ENCODE measurements at regions not wholly inside any gene's neighbourhood (a gene's known extent, or its start where the extent isn't known, plus 50 kb on each side); places are given as distances from the start of the nearest gene placed in this dataset.
A peak's percentile ranks its signal among the peaks of the same experiment; 100 is the strongest.

DNA sequence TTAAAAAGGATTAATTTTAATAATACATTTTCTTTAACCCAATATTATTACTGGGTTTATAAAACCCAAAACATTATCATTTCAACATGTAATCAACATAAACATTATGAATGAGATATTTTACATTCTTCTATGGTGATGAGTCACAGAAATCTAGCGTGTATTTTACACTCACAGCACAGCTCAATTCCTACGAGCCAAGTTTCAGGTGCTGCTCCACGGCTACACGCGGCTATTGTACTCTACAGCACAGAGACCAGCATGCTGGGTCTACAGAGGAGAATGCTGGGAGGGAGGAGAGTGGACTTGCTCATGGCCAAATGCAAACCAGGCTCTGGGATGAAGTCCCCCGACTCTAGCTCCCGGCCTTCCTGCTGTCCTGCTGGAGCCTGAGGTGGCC, 72.0 kb upstream of the LMO1 start:
- dilution Hi-C loops (cut with MboI; ENCODE audit: extremely low pct_ligation_motif_present, low sequenced_read_pairs) (no loop called here), intact Hi-C loops (cut with micrococcal nuclease) (no loop called here)
- POLR2A ChIA-PET, result no interaction called here
- H3K27ac ChIP-seq (ENCODE audit: insufficient read depth, low read depth, low read length), result no peak overlapping the region
- H3K9me3 ChIP-seq (replicated peaks; ENCODE audit: control insufficient read depth, insufficient read depth, low read length), result no peaks in the 10 kb centered on the region
- no peak overlapping the region for H3K4me3 ChIP-seq (replicated peaks in 1 of 3; ENCODE audit: insufficient read depth in 1 of 3, low read depth in 1 of 3, low read length in 3 of 3)
- no peaks in the 10 kb centered on the region for H3K36me3 ChIP-seq (ENCODE audit: control insufficient read depth in 2 of 2, extremely low read depth in 1 of 2, insufficient read depth in 2 of 2, low read length in 2 of 2)
- H3K27me3 ChIP-seq (ENCODE audit: control insufficient read depth in 2 of 2, insufficient read depth in 2 of 2, low read length in 2 of 2), result no peaks in the 10 kb centered on the region
- no peak overlapping the region for H3K4me2 ChIP-seq (ENCODE audit: insufficient read depth, low read length)
- H3K79me2 ChIP-seq (ENCODE audit: control insufficient read depth, insufficient read depth, low read length), result no peaks in the 10 kb centered on the region
- TF ChIP-seq, protein P1, sequence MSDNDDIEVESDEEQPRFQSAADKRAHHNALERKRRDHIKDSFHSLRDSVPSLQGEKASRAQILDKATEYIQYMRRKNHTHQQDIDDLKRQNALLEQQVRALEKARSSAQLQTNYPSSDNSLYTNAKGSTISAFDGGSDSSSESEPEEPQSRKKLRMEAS (IDR thresholded peaks at IDR 0.05; ENCODE audit: insufficient read depth, insufficient read length), result no peak
- TF ChIP-seq FOS (IDR thresholded peaks at IDR 0.05; ENCODE audit: borderline replicate concordance, insufficient read depth, low read length), result no peak
- no peak for TF ChIP-seq EZH2 (IDR thresholded peaks at IDR 0.05; ENCODE audit: borderline replicate concordance, low read depth, low read length, severe bottlenecking)
- TF ChIP-seq POLR2A (IDR thresholded peaks at IDR 0.05; ENCODE audit: low read depth, low read length), result no peak
- peak; percentile 6 for TF ChIP-seq JUN (IDR thresholded peaks at IDR 0.05; ENCODE audit: borderline replicate concordance, insufficient read depth, insufficient read length, low read depth)
- TF ChIP-seq POLR2AphosphoS5 (IDR thresholded peaks at IDR 0.05; ENCODE audit: insufficient read depth, low read depth, low read length), result no peak
- TF ChIP-seq MYC (IDR thresholded peaks at IDR 0.05; ENCODE audit: low read depth, low read length), result no peak
- BruUV-seq (replicated peaks), result no TSS peak
- H3K9me1 ChIP-seq (replicated peaks; ENCODE audit: control insufficient read depth, extremely low read depth, insufficient read depth, low read length), result no peaks in the 10 kb centered on the region
- DNase-seq (ENCODE audit: low read depth, low spot score), result no peak
- no peak overlapping the region for H3K9ac ChIP-seq (replicated peaks; ENCODE audit: extremely low read depth, insufficient read depth, low read length)
- CTCF ChIA-PET, result interaction anchor here (1.5 kb wide), 1 partner anchor 11 kb away, joined by 3 read pairs; no protein-coding TSS in a partner anchor
- no peaks in the 10 kb centered on the region for H3K4me1 ChIP-seq (ENCODE audit: control insufficient read depth, extremely low read depth, insufficient read depth, low read length)
- no peak for FAIRE-seq
- H4K20me1 ChIP-seq (replicated peaks; ENCODE audit: control insufficient read depth, extremely low read depth, insufficient read depth, low read length), result no peaks in the 10 kb centered on the region
- no peak overlapping the region for H2AFZ ChIP-seq (ENCODE audit: low read depth, low read length)

DNA sequence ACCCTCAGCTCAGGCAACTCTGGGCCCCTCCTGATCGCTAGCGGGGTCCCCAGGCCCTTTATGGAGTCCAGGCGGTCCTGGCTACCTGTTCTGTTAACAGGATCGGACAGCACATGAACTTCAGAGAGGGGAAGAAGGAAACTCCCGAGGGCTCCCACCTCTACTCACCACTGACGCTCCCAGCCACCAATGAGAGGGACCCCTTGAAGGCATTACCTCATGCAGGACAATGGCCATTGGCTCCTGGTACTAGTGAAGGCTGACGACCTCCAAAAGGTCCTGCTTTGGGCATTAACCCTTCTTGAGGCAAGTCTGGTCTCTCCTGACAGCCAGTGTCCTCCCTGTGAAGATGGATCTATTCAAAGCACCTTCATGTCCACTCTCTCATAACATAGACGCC, 71.5 kb upstream of the LMO1 start:
- POLR2A ChIA-PET, result no interaction called here
- dilution Hi-C loops (cut with MboI; ENCODE audit: extremely low pct_ligation_motif_present, low sequenced_read_pairs), result no loop called here
- H3K9me3 ChIP-seq (replicated peaks; ENCODE audit: control insufficient read depth, insufficient read depth, low read length), result no peaks in the 10 kb centered on the region
- TF ChIP-seq GATA2 (IDR thresholded peaks at IDR 0.05; ENCODE audit: insufficient read depth, insufficient read length, low read depth, low read length), result no peak
- TF ChIP-seq JUN (IDR thresholded peaks at IDR 0.05; ENCODE audit: borderline replicate concordance, insufficient read depth, insufficient read length, low read depth), result no peak
- TF ChIP-seq EZH2 (IDR thresholded peaks at IDR 0.05; ENCODE audit: borderline replicate concordance, low read depth, low read length, severe bottlenecking), result no peak
- TF ChIP-seq, protein P2, sequence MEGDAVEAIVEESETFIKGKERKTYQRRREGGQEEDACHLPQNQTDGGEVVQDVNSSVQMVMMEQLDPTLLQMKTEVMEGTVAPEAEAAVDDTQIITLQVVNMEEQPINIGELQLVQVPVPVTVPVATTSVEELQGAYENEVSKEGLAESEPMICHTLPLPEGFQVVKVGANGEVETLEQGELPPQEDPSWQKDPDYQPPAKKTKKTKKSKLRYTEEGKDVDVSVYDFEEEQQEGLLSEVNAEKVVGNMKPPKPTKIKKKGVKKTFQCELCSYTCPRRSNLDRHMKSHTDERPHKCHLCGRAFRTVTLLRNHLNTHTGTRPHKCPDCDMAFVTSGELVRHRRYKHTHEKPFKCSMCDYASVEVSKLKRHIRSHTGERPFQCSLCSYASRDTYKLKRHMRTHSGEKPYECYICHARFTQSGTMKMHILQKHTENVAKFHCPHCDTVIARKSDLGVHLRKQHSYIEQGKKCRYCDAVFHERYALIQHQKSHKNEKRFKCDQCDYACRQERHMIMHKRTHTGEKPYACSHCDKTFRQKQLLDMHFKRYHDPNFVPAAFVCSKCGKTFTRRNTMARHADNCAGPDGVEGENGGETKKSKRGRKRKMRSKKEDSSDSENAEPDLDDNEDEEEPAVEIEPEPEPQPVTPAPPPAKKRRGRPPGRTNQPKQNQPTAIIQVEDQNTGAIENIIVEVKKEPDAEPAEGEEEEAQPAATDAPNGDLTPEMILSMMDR (IDR thresholded peaks at IDR 0.05; ENCODE audit: extremely low read depth in 1 of 2, insufficient read depth in 1 of 2, low read depth in 1 of 2, low read length in 2 of 2), result no peak
- no peak for TF ChIP-seq MYC (IDR thresholded peaks at IDR 0.05; ENCODE audit: low read depth, low read length)
- TF ChIP-seq POLR2AphosphoS5 (IDR thresholded peaks at IDR 0.05; ENCODE audit: insufficient read depth, low read depth, low read length), result no peak
- TF ChIP-seq POLR2A (IDR thresholded peaks at IDR 0.05; ENCODE audit: low read depth, low read length), result no peak
- TF ChIP-seq FOS (IDR thresholded peaks at IDR 0.05; ENCODE audit: borderline replicate concordance, insufficient read depth, low read length), result no peak
- TF ChIP-seq, protein P1 (IDR thresholded peaks at IDR 0.05; ENCODE audit: insufficient read depth, insufficient read length), result no peak
- intact Hi-C loops (cut with micrococcal nuclease), result no loop called here
- CTCF ChIA-PET, result interaction anchor here (1.5 kb wide), 1 partner anchor 12 kb away, joined by 3 read pairs; no protein-coding TSS in a partner anchor
- no TSS peak for BruUV-seq (replicated peaks)
- H3K4me1 ChIP-seq (ENCODE audit: control insufficient read depth, extremely low read depth, insufficient read depth, low read length), result no peaks in the 10 kb centered on the region
- H3K9ac ChIP-seq (replicated peaks; ENCODE audit: extremely low read depth, insufficient read depth, low read length), result no peak overlapping the region
- H4K20me1 ChIP-seq (replicated peaks; ENCODE audit: control insufficient read depth, extremely low read depth, insufficient read depth, low read length), result no peaks in the 10 kb centered on the region
- H3K27me3 ChIP-seq (ENCODE audit: control insufficient read depth in 2 of 2, insufficient read depth in 2 of 2, low read length in 2 of 2), result no peaks in the 10 kb centered on the region
- DNase-seq (ENCODE audit: low read depth, low spot score) (no peak), FAIRE-seq (no peak)
- no peak overlapping the region for H3K27ac ChIP-seq (ENCODE audit: insufficient read depth, low read depth, low read length)
- no peaks in the 10 kb centered on the region for H3K36me3 ChIP-seq (ENCODE audit: control insufficient read depth in 2 of 2, extremely low read depth in 1 of 2, insufficient read depth in 2 of 2, low read length in 2 of 2)
- H3K9me1 ChIP-seq (replicated peaks; ENCODE audit: control insufficient read depth, extremely low read depth, insufficient read depth, low read length), result no peaks in the 10 kb centered on the region
- no peak overlapping the region for H3K4me2 ChIP-seq (ENCODE audit: insufficient read depth, low read length)
- no peaks in the 10 kb centered on the region for H3K79me2 ChIP-seq (ENCODE audit: control insufficient read depth, insufficient read depth, low read length)
- H3K4me3 ChIP-seq (replicated peaks in 1 of 3; ENCODE audit: insufficient read depth in 1 of 3, low read depth in 1 of 3, low read length in 3 of 3), result no peak overlapping the region
- H2AFZ ChIP-seq (ENCODE audit: low read depth, low read length), result no peak overlapping the region
